DND-41 (cell line): ENCODE measurements at regions not wholly inside any gene's neighbourhood (a gene's known extent, or its start where the extent isn't known, plus 50 kb on each side); places are given as distances from the start of the nearest gene placed in this dataset.

Experiments
- ATAC-seq: fragments of 200-7000 bp; cut with Tn5 transposase; 3 replicates; pipeline ENCODE4 v1.9.1; 2021; ENCODE audit warnings: low read depth; ENCODE audit not compliant: insufficient read depth
- DNase-seq: peaks from one replicate; pipeline ENCODE4 v3.0.0-alpha.2; 2020
- H2AFZ ChIP-seq: 2 replicates; pipeline ENCODE4 v1.6.0; 2012; ENCODE audit warnings: low read depth, low read length
- H3K27ac ChIP-seq: 2 replicates; pipeline ENCODE4 v1.5.1; 2012; ENCODE audit warnings: low read length, inconsistent platforms
- H3K27me3 ChIP-seq: fragments of 200-600 bp; sonication (generic); 2 replicates; pipeline ENCODE4 v1.6.0; 2012; ENCODE audit warnings: low read length, mild to moderate bottlenecking, inconsistent platforms; ENCODE audit not compliant: insufficient read depth, poor library complexity
- H3K36me3 ChIP-seq: 2 replicates; pipeline ENCODE4 v1.5.1; 2012; ENCODE audit warnings: low read length, inconsistent platforms; ENCODE audit not compliant: insufficient read depth
- H3K4me1 ChIP-seq: 2 replicates; pipeline ENCODE4 v1.5.1; 2012; ENCODE audit warnings: mild to moderate bottlenecking, low read length; ENCODE audit not compliant: insufficient read depth
- H3K4me2 ChIP-seq: 2 replicates; pipeline ENCODE4 v1.6.0; 2012; ENCODE audit warnings: mild to moderate bottlenecking, moderate library complexity, low read length, inconsistent platforms; ENCODE audit not compliant: insufficient read depth
- H3K4me3 ChIP-seq, 2 experiments: fragments of 200-600 bp in 1 of 2; shearing (Covaris generic) in 1 of 2; 2 replicates each; pipeline ENCODE4 v1.5.1; 2012 to 2016; ENCODE audit warnings: inconsistent platforms in 2 of 2, low read length in 2 of 2, mild to moderate bottlenecking in 2 of 2, low read depth in 1 of 2, moderate library complexity in 1 of 2
- H3K79me2 ChIP-seq: 2 replicates; pipeline ENCODE4 v1.6.0; 2012; ENCODE audit warnings: low read length, inconsistent platforms; ENCODE audit not compliant: insufficient read depth
- H3K9ac ChIP-seq: 2 replicates; pipeline ENCODE4 v1.6.0; 2012; ENCODE audit warnings: low read depth, mild to moderate bottlenecking, inconsistent platforms, low read length, moderate library complexity
- H3K9me3 ChIP-seq: 2 replicates; pipeline ENCODE4 v1.5.1; 2012; ENCODE audit warnings: low read length, moderate library complexity, mild to moderate bottlenecking, inconsistent platforms; ENCODE audit not compliant: insufficient read depth, severe bottlenecking
- H4K20me1 ChIP-seq: 2 replicates; pipeline ENCODE4 v1.6.0; 2012; ENCODE audit warnings: low read length; ENCODE audit not compliant: insufficient read depth
- CTCF ChIP-seq: IDR thresholded peaks from 2 replicates; pipeline ENCODE4 v1.5.1; 2012; ENCODE audit warnings: borderline replicate concordance, low read length, moderate library complexity, mild to moderate bottlenecking; ENCODE audit not compliant: poor library complexity, severe bottlenecking; ENCODE audit errors: extremely low read depth
- EZH2 ChIP-seq: IDR thresholded peaks from 3 replicates; pipeline ENCODE4 v1.6.1; 2012; ENCODE audit warnings: borderline replicate concordance, low read depth, mild to moderate bottlenecking, moderate library complexity, low read length, inconsistent platforms; ENCODE audit not compliant: severe bottlenecking

- TF ChIP-seq EZH2 (no peak), CTCF (no peak)
- Histone ChIP-seq H3K27me3 (peaks cover 3% of the 10 kb centered on the region), H2AFZ (no peak overlapping the region), H4K20me1 (no peaks in the 10 kb centered on the region), H3K79me2 (no peaks in the 10 kb centered on the region), H3K27ac (no peak overlapping the region), H3K4me3 (no peak overlapping the region), H3K9ac (no peak overlapping the region), H3K4me1 (no peaks in the 10 kb centered on the region), H3K9me3 (no peaks in the 10 kb centered on the region), H3K4me2 (no peak overlapping the region), H3K36me3 (no peaks in the 10 kb centered on the region)
- ATAC-seq = no peak
- DNase-seq = no peak
These were observed 483.9 kb downstream of the DISC1 start for GRCh38 chr1:232110281-232111090.

- no peak for TF ChIP-seq EZH2
- no peak for TF ChIP-seq CTCF
- no peaks in the 10 kb centered on the region for H4K20me1 ChIP-seq
- H3K79me2 ChIP-seq = no peaks in the 10 kb centered on the region
- H3K27me3 ChIP-seq = peaks cover 3% of the 10 kb centered on the region
- H3K9ac ChIP-seq = no peak overlapping the region
- H2AFZ ChIP-seq = no peak overlapping the region
- no peaks in the 10 kb centered on the region for H3K9me3 ChIP-seq
- DNase-seq = no peak
- no peaks in the 10 kb centered on the region for H3K4me1 ChIP-seq
- no peak overlapping the region for H3K4me2 ChIP-seq
- no peak for ATAC-seq
- no peaks in the 10 kb centered on the region for H3K36me3 ChIP-seq
- H3K4me3 ChIP-seq = no peak overlapping the region
- no peak overlapping the region for H3K27ac ChIP-seq
These were observed 482.8 kb downstream of the DISC1 start for GRCh38 chr1:232109391-232109790.

- TF ChIP-seq CTCF (no peak), EZH2 (no peak)
- H3K4me3 ChIP-seq = no peak overlapping the region
- H3K4me1 ChIP-seq = no peaks in the 10 kb centered on the region
- DNase-seq (no peak), ATAC-seq (no peak)
- no peaks in the 10 kb centered on the region for H3K36me3 ChIP-seq
- no peak overlapping the region for H2AFZ ChIP-seq
- no peaks in the 10 kb centered on the region for H4K20me1 ChIP-seq
- no peak overlapping the region for H3K9ac ChIP-seq
- H3K4me2 ChIP-seq = no peak overlapping the region
- no peaks in the 10 kb centered on the region for H3K79me2 ChIP-seq
- peaks cover 3% of the 10 kb centered on the region for H3K27me3 ChIP-seq
- no peaks in the 10 kb centered on the region for H3K9me3 ChIP-seq
- H3K27ac ChIP-seq = no peak overlapping the region
These were observed 482.0 kb downstream of the DISC1 start for GRCh38 chr1:232108598-232108997.
